NCI-H1048 (cell line): ENCODE measurements at regions not wholly inside any gene's neighbourhood (a gene's known extent, or its start where the extent isn't known, plus 50 kb on each side); places are given as distances from the start of the nearest gene placed in this dataset.

Source experiments
- DNase-seq: peaks from one replicate; lab custom pipeline; 2025; lab: John Stamatoyannopoulos, UW

GRCh38 chr21:26224366-26224765 lies 53.8 kb upstream of the APP start:
- DNase-seq: no peak
